Stimulated activated CD8-positive, alpha-beta memory T cell treated with anti-CD3 and anti-CD28 coated beads, Interleukin-4, amount 100 ng/mL, for 48 hours (primary cell): ENCODE measurements at regions not wholly inside any gene's neighbourhood (a gene's known extent, or its start where the extent isn't known, plus 50 kb on each side); places are given as distances from the start of the nearest gene placed in this dataset.

ENCODE experiments used
- DNase-seq: peaks from one replicate; pipeline ENCODE4 v3.0.0-alpha.2; 2020

GRCh38 chr12:24118668-24119067 is 169.2 kb upstream of the SOX5 start:
- no peak for DNase-seq

DNA sequence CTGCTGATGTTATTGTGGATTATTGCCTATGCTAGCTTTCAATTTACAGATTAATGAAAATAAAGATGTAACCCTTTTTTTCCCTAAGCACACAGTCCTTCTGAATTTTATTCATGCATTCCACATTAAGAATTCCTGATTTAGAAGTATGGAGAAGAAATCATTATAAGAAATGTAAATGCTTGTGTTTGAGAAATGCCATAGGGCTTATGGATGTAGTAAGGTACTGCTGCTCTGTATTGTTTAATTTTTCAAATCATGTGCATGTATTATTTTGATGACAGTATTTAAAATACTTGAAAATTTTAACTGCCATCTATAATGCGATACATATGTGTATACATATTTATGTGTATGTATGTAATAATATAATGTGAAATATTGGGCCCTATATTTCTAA is 167.1 kb upstream of the SOX5 start:
- no peak for DNase-seq

DNA sequence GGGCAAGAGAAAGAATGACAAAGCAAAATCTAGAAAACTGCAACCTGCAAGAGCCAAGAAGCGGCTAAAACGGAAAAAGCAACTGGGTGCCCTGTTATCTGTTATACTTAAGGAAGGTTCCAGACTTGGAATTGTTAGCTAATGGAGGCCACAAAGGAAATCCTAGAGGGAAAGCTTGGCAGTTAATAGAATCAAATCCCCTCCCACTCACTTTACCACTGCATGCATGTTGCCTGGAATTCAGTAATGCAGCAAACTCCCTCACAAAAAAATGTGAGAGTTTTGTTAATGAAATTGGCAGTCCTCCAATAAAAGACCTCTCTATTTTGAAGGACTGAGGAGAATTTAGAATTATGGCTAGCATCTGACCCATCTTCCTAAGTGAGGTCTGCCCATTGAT is 164.2 kb upstream of the SOX5 start:
- DNase-seq, result no peak

GRCh38 chr12:24111616-24112015 is 162.1 kb upstream of the SOX5 start:
- DNase-seq, result no peak

GRCh38 chr12:24111086-24111485 is 161.6 kb upstream of the SOX5 start:
- no peak for DNase-seq

DNA sequence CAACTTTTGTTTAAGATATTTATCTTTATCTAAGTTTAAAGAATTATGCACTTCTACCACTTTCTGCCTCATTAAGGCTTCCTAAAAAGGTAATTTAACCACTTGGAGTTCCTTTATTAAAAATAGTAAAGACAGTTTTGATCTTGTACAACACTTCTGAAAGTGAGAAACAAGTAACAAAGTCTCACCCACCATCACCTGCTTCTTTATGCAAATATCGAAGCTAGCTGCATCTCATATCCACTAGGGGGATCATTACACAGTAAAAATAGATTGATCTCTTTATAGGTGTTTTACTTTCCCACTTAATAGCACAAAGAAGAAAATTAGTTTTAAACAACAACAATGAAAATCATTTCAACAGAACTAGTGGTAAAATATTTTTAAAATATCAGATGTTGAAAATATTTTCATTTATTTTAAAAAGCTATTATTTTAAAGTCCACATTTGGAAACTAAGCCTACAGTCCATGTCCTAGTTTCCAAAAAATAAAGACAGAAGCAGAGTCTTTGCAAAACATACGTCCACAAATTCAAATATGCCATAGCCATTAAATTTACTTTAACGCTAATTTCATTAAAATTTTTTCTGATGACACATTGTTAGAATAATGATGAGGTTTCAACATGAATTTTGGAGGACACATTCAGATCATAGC is 160.0 kb upstream of the SOX5 start:
- no peak for DNase-seq

- no peak for DNase-seq
These were observed 153.2 kb upstream of the SOX5 start for GRCh38 chr12:24102676-24103075.

GRCh38 chr12:24099576-24099975 is 150.1 kb upstream of the SOX5 start:
- no peak for DNase-seq

GRCh38 chr12:24095245-24095644 is 145.8 kb upstream of the SOX5 start:
- DNase-seq, result no peak

DNA sequence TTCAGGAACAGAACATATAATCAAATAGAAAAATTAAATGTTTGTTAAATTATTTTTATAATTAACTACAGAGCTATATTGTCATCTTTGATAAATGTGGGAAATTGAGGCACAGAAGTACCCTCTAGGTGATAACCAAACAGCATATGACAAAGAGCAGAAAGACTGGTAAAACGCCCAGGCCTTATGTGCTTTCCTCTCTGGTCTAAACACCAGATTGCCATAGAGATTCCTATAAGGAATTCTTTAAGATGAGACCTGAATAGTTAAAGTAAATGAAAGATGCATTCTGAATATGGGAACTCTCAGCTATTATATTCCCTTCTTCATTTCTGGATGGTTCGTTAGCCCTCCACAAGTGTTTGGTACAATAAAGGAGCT is 140.0 kb upstream of the SOX5 start:
- DNase-seq, result no peak

DNA sequence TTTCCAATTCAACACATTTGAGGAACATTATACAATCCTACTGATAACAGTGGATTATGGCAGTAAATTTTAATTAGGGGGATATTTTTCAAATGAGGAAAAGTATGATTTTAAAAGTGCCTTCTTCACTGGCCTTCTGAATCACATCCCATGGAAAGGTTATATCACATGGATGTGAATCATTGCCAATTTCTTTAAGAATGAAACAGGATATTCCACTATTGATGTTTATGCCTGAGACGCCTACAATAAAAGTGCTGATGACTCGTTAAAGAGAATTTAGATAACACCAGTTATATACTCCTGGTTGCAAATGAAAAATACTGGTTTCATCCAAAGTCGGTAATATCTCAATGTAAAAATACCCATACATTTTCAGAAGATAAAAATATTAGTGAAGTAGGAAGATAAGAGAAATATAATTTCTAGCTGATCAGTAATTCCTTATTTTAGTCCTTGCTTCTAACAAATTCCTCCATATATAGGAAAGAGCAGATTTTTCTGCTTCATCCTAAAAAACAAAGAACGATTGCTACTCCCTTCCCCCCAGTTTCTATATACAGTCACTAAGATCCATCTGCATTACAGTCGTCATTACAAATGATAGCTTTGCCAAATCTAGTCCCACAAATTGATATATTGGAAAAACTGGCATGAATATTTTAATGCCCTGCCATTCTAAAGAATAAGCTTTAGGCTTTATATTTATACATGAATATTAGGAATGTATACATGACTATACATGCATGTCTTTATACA is 139.5 kb upstream of the SOX5 start:
- no peak for DNase-seq

- DNase-seq, result no peak
These were observed 137.8 kb upstream of the SOX5 start for GRCh38 chr12:24087294-24087693.

GRCh38 chr12:24084800-24085199 is 135.3 kb upstream of the SOX5 start:
- DNase-seq, result no peak

DNA sequence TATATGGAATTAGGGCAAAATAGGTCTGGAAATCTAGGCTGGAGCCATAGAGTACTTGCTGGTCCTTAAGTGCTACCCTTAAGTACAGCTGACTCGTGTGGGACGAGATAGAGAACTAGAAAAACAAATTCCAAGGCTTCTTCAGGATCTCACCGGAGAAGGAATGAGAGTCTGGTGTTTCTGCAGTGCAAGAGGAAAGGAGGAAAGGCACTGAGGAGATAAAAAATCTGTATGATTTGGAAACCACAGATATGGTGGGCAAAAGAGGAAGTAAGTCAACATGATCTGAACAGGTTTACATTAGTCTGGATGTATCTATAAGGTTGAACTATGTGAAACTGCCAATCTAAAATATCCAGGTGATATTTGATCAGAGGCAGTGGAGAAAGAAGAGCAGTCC is 134.4 kb upstream of the SOX5 start:
- no peak for DNase-seq

DNA sequence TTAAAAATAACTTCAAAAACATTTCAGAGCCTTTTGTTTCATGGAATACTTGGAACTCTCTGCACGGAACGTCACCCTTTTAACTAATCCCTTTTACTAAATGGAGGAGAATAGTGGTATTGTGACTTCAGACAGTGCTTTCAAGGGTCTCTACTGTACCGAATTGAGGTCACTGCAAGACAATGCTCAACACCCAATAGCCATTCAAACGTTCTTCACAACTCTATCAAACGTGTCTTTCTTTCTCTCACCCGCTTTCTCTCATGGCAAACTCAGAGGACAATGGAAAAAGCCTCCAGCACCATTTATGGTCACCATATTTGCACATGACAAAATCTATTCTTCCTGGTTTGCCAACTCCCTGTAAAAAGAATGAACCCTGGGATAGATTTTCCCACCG is 132.1 kb upstream of the SOX5 start:
- no peak for DNase-seq

DNA sequence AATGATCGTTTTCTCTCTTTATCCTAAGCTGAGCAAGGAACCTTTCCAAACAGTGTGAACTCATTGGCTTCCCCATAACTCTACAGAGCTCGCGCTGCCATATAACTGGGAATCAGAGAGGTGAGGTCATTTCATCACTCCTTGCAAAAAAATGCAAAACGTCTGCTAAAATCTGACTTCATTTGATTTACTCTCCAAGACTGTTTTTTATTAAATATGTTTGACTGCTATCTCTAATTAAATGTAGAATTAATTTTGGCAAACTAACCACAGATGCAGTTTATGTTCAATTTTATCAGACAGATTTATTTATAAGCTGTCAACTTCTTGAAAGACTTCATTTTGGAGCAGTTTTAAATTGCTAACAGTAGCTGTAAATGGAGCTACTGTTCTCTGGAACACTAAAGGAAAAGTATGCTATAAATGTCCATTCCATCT is 131.6 kb upstream of the SOX5 start:
- no peak for DNase-seq

DNA sequence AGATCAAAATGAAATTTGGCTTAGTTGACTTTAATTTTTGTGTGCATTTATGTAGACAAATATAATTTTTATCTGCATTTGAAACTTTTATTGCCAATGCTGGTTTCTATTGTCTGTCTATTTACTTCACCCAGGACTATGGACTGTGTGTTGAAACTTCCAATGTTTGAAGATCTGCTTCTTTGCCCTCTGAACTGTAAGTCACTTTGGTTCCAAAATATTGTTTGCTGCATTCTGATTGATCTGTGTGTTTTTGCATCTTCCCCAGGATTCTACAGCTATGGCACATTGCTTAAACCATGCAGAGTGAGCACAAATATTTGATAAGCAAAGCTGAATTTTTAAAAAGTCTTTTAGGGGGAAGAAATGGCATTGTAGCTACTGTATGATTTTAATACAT is 131.0 kb upstream of the SOX5 start:
- no peak for DNase-seq

GRCh38 chr12:24079083-24079482 is 129.6 kb upstream of the SOX5 start:
- DNase-seq, result no peak

DNA sequence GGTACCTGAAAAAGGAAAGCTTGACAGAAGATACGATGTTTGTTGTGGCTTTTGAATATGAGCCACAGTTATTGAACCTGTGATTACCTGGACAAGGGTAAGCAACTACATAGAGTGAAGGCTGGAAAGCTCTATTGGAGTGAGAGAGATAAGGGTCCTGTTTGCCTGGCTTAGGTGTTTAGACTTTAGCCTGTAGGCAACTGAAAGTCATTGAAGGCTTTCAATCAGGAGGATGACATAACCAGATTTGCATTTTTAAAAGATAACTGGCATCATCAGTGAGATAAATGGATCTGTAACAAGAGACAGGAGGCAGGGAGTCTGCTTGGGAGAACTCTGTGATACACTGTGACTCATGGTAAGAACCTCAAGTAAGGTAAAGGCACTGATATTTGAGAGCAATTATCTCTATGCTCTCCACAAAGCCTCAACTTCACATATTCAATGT is 128.9 kb upstream of the SOX5 start:
- no peak for DNase-seq

- DNase-seq, result no peak
These were observed 127.7 kb upstream of the SOX5 start for GRCh38 chr12:24077161-24077560.

DNA sequence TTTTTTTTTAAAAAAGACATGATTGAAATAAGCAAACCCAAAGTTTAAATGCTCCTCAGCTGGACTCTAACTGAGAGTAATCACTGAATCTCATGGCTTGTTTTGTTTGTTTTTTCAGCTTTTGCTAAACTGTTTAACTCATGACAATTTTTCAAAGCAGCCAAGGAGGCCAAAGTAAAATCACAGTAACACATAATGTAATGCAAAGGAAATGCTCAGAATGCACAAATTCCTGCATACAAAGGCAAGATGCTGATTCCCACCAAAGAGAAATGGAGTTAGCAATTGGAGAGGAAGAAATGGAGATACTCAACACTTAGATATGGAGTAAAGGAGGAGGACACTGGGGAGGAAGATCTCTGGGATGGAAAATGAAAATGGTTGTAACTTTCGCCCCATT is 126.2 kb upstream of the SOX5 start:
- no peak for DNase-seq

DNA sequence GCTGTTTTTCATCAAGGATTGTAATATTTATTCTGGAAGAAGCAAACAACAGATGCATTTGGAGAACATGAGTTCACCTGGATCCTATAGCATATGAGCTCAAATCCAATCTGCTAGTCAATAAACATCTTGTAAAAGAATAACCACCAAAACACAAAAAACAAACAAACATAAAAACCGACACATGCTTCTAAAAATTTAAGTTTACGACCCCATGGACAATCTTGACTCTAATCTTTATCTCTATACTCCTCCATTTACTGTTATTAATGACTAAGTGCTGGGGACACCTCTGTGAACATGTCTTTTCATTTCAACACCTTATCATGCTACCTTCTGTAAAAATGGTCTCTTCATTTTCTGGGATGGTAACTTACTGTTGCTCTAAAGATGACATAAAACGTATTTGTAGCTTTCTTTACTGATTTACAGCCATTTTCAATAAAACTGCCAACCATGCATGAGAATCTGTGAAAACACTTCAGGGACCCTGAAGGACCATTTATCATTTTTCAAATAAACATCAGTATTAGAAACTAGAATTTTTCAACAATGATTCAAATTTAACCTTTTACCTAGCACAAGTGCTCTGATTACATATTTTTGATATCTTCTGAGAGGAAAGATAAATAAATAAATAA is 123.8 kb upstream of the SOX5 start:
- DNase-seq, result no peak

DNA sequence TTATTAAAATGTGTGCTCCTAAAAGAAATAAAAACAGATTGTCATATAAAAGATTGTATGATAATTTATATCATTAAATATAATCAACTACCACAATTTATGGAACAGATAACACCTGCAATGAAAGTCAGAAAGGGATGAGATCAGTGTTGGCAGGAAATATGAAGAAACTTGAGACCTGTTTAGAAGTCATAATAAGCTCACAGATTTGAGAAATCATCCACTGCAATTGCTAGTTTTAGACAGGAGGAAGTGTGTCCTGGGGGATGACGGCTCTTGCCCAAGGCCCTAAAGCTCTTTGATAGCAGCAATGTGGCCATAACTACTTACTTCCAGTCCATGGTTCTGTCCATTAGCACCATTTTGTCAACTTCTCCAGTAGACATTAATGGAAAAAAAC is 122.8 kb upstream of the SOX5 start:
- no peak for DNase-seq

GRCh38 chr12:24071842-24072241 is 122.4 kb upstream of the SOX5 start:
- DNase-seq, result no peak
